DMS79 (cell line): ENCODE measurements at regions not wholly inside any gene's neighbourhood (a gene's known extent, or its start where the extent isn't known, plus 50 kb on each side); places are given as distances from the start of the nearest gene placed in this dataset.

ENCODE experiments used
- DNase-seq: peaks from one replicate; lab custom pipeline; 2025; lab: John Stamatoyannopoulos, UW

DNA sequence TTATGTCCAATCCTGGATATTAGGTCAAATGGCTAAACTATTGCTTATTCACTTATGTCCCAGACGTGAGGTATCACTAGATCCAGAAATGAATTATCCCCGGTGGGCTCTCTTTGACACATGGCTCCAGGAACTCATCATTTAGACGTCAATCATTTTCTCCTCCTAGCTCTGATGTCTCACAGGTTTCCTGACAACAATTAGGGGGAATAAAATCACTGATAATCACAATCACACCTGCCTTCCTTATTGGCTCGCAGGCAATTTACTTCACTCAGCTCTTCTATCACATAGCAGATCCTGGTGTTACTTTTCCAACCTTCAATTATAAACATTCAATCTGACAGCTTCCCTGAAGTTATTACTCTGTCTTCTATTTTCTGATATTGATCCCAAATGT is 634.0 kb upstream of the TENM4 start:
- DNase-seq, result no peak

DNA sequence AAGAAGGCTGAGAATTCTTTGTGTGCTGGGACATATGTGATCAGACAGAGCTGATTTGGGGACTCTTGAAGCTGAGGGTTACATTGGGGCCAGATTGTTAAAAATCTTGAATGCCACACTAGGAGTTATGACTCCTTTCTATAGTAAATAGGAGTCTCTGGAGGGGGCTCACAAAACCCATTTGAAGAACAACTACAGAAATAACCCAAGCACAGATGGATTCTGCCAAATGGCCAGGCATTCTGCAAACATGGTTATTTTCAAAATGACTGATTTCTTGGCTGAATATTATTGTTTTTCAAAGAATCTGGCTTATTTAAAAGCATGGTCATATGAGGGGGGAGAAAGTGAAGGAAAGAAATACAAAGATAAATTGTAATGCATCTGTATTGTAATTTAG is 625.5 kb upstream of the TENM4 start:
- DNase-seq, result no peak

DNA sequence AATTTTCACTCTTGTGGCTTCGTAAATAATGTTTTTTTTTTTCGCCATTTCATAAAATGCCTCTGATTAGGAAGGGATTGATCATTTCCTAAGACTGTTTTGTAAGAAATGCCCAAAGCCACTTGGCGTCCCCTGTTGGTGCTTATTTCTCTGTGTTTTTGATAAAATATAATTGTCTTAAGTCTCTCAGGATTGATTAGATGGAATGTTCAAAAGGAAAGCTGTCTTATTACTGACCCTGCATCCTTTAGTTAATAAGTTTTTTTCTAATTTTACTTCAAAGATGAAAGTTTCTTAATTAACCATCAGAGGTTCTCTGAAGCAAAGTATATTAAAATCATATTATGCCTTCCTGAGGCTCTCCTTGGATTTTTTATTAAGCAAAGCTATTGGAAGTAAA is 624.3 kb upstream of the TENM4 start:
- DNase-seq, result no peak

GRCh38 chr11:80061056-80061455 is 620.2 kb upstream of the TENM4 start:
- no peak for DNase-seq

GRCh38 chr11:80054582-80055165 is 613.8 kb upstream of the TENM4 start:
- no peak for DNase-seq

GRCh38 chr11:80048513-80048912 is 607.7 kb upstream of the TENM4 start:
- no peak for DNase-seq

GRCh38 chr11:80041136-80042000 is 600.5 kb upstream of the TENM4 start:
- no peak for DNase-seq

GRCh38 chr11:80034801-80035200 is 594.0 kb upstream of the TENM4 start:
- DNase-seq, result no peak

GRCh38 chr11:80031014-80031600 is 590.3 kb upstream of the TENM4 start:
- DNase-seq, result no peak

GRCh38 chr11:80028998-80029397 is 588.2 kb upstream of the TENM4 start:
- no peak for DNase-seq

DNA sequence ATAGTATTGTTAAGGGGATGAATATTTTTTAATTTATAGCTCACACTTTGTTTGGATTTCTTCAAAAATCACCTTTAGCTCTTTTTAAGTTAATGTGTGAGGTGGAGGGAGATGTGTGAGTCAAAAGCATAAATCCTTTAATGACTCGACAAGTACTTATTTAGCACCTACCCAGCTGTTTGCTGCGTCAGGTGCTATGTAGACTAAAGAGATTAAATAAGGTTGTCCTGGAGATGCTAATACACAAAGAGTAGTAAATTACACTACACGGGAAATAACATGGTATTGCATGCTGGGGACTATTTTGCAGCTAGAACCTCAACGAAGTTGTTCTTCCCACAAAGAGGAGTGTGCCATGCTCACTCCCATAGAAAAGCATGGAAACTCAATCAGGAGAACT is 583.3 kb upstream of the TENM4 start:
- no peak for DNase-seq

DNA sequence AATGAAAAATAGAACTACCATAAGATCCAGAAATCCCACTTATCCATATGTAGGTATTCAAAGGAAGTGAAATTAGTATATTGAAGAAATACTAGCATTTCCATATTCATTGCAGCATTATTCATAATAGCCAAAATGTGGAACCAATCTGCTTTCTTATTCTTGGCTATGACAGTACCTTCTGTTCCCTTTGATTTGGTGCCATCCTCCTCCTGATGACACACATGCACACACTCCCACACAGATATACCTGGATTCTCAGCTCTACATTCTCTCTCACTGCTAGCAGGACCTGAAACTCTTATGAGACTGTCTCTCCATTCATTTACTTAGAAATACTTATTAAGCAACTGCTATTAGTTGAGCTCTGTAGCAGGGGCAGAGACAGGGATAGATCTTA is 582.6 kb upstream of the TENM4 start:
- DNase-seq, result no peak

DNA sequence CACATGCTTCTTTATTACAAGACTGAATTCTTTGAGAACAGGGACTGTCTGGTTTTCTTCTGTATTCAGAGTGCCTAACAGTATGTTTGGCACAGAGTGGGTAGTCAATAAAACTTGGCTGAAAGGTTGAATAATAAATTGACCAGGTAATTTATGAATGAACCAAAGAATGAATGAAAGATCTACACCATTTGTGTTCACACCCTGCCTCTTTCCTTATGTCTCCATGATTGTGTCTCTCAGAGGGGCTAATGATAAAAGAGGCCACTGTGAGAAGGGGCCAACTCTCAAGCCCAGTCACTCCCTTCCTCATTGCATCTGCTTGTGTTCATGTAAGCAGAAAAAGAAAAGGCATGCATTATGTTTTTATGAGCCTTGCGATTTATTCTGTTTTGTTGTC is 569.7 kb upstream of the TENM4 start:
- DNase-seq, result no peak

DNA sequence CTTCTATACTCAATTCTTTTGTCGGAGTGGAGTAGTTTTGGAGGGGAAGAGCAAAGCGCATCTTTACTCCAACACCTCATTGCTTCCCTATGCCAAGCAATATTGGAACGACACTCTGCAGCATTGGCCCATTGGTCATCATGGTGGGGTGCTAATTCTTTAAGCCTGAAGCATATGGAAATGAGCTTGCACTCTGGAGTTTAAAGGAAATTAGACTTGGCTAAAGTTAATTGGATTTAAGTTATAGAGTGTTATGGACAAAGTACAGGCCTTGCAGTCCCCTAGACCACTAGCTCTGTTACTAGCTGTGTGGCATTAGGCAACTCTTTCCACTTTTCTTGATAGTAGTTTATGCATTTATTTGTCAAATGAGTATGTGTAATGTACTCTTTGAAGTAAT is 568.3 kb upstream of the TENM4 start:
- no peak for DNase-seq

DNA sequence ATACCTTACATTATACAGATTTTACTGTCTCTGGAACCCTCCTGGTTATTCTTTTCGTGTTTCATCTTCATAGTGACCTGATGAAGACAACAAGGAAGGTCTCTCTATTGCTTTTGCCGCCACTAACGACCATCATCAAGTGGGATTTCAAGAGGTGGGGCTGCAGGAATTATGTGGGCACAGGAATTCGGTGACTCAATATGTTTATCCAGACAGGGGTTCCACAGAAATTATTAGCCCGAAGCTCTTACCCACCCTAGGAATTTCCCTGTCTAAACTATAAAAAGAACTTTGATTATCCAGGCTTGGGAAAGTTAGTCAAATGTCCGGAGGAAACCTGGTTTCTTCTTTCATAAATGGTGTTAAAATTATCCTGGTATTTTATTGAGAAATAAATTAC is 566.8 kb upstream of the TENM4 start:
- DNase-seq, result no peak

GRCh38 chr11:79990141-79990540 is 549.3 kb upstream of the TENM4 start:
- DNase-seq, result no peak

- DNase-seq, result no peak
Measured at GRCh38 chr11:79982185-79982584, 541.4 kb upstream of the TENM4 start.

- no peak for DNase-seq
Measured at GRCh38 chr11:79980916-79981315, 540.1 kb upstream of the TENM4 start.

DNA sequence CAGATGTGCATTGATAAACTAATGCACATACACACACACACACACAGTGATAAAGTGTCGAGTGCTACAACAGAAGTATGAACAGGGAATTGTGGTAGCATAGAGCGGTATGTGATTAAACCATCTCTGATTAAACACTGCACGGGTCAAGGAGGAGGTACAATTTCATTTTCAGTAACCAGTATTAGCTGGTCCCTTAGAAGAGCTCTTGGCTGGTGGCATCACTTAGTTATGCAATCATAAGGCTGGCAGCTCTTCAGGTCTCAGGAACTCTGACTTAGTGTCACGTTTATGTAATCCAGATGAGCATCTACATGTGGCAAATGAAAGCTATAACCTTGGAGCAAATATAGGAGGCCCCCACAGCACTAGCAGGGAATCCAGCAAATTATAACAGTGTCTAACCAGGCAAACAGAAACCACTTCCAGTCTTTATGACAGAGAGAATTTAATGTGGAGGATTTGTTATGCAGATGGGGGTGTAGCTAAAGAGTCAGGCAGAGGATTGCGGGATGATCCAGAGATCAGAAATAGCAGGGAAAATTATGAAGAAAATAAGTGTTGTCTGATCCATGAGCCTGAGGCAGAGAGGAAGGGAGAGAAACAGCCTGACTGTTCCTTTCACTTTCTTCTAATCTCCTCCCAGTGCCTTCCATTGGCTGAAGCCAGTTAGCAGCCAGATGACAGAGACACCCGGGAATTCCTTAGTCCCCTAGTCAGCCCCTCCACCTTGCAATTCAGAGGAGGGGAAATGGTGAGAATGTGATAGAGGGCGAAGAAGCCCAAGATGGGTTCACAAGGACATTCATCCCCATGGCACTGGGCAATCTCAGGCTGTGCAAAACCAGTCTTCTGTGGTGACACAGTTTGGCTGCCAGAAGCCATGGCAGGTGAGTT is 533.1 kb upstream of the TENM4 start:
- no peak for DNase-seq

DNA sequence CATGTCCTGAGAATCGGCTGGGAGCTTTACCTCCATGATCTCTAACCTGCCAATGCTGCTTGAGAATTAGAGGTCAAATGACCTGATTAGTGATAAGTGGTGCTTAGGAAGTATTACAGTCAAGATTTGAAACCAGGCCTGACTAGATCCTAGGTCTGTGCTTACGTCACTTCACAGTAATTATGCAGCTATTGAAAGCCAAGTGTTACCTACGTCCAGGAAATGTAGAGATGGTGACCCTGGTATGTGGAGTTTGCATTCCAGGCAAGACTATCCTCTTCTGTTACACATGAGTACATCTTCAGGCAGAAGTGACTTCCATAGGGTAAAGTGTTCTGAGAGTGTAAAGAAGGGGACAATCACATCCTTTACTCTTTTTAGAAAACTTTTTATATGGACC is 530.4 kb upstream of the TENM4 start:
- no peak for DNase-seq

- no peak for DNase-seq
Measured at GRCh38 chr11:79966592-79966991, 525.8 kb upstream of the TENM4 start.

- no peak for DNase-seq
Measured at GRCh38 chr11:79963856-79964645, 523.2 kb upstream of the TENM4 start.
